Uterus (tissue), 3 donors: ENCODE measurements at regions not wholly inside any gene's neighbourhood (a gene's known extent, or its start where the extent isn't known, plus 50 kb on each side); places are given as distances from the start of the nearest gene placed in this dataset.
"Not testable (repeated sequence)": the region's sequence is repeated elsewhere in the genome, so short reads cannot be mapped to it uniquely, and the experiment has no call there.

ENCODE experiments used
- DNase-seq, 2 donors: peaks; one replicate each; pipeline ENCODE4 v3.0.0-alpha.2; 2019 to 2020
- H3K27ac ChIP-seq, 2 donors: fragments of 200-600 bp; sonication (generic); 1 replicate in 1 of 2; 2 replicates in 1 of 2; pipeline ENCODE4 v1.5.1; 2016 to 2018
- H3K27me3 ChIP-seq, 2 donors: fragments of 200-600 bp; sonication (generic); one replicate each; pipeline ENCODE4 v1.5.1; 2018 to 2019; ENCODE audit warnings: control low read depth in 1 of 2
- H3K36me3 ChIP-seq, 2 donors: fragments of 200-600 bp; sonication (generic); one replicate each; pipeline ENCODE4 v1.5.1; 2019; ENCODE audit warnings: control low read depth in 1 of 2
- H3K4me1 ChIP-seq, 2 donors: fragments of 200-600 bp; sonication (generic); one replicate each; pipeline ENCODE4 v1.5.1; 2018 to 2019; ENCODE audit warnings: control low read depth in 1 of 2
- H3K4me3 ChIP-seq, 2 donors: fragments of 200-600 bp; sonication (generic); 1 replicate in 1 of 2; 2 replicates in 1 of 2; pipeline ENCODE4 v1.5.1; 2018 to 2019; ENCODE audit warnings: mild to moderate bottlenecking in 1 of 2
- H3K9me3 ChIP-seq, 2 donors: fragments of 200-600 bp; sonication (generic); one replicate each; pipeline ENCODE4 v1.5.1; 2019; ENCODE audit warnings: control low read depth in 1 of 2
- POLR2A ChIP-seq, 2 donors: fragments of 450-650 bp; IDR thresholded peaks; one replicate each; pipeline ENCODE4 v1.6.1; 2016; ENCODE audit warnings: antibody characterized with exemption in 2 of 2, mild to moderate bottlenecking in 1 of 2, moderate library complexity in 1 of 2
- intact Hi-C: fragments of 100-400 bp; cut with DNase I; formaldehyde crosslinking; loops from one replicate; pipeline ENCODE4 v1.15.1; 2023; ENCODE audit warnings: low total_unique reads
- TF ChIP-seq, protein P1 (sequence below), 4 experiments: fragments of 200-600 bp in 2 of 4; fragments of 450-650 bp in 2 of 4; sonication (generic) in 2 of 4; IDR thresholded peaks; one replicate each; pipeline ENCODE4 v1.5.1; 2016 to 2019; ENCODE audit warnings: antibody characterized with exemption in 4 of 4, mild to moderate bottlenecking in 2 of 4, moderate library complexity in 1 of 4
- donor health status: DM: yes; HTN: yes; CAD: no.

DNA sequence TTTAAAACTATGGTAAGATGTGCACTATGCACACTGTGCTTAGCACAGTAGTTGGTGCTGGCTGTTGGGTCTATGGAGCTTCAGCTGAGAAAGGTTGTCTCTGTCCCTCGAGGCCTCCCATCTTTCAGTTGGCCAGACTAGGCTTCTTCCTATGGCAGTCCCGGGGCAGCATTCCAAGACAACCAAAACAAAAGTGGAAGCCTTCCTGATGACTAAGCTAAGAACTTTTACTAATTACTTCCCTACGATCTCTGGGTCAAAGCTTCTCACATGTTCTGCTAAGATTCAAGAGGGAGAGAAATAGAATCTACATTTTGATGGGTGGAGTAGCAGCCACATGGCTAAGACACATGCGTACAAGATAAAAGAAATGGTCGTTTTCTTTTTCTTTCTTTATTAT, 342.8 kb downstream of the TUSC7 start:
- no peaks in the 10 kb centered on the region for H3K9me3 ChIP-seq
- H3K4me3 ChIP-seq, result no peak overlapping the region
- no peaks in the 10 kb centered on the region for H3K4me1 ChIP-seq
- no peaks in the 10 kb centered on the region for H3K27me3 ChIP-seq
- H3K36me3 ChIP-seq, result no peaks in the 10 kb centered on the region
- H3K27ac ChIP-seq, result no peak overlapping the region
- intact Hi-C loops, result no loop called here
- no peak for TF ChIP-seq POLR2A (IDR thresholded peaks at IDR 0.05)
- TF ChIP-seq, protein P1, sequence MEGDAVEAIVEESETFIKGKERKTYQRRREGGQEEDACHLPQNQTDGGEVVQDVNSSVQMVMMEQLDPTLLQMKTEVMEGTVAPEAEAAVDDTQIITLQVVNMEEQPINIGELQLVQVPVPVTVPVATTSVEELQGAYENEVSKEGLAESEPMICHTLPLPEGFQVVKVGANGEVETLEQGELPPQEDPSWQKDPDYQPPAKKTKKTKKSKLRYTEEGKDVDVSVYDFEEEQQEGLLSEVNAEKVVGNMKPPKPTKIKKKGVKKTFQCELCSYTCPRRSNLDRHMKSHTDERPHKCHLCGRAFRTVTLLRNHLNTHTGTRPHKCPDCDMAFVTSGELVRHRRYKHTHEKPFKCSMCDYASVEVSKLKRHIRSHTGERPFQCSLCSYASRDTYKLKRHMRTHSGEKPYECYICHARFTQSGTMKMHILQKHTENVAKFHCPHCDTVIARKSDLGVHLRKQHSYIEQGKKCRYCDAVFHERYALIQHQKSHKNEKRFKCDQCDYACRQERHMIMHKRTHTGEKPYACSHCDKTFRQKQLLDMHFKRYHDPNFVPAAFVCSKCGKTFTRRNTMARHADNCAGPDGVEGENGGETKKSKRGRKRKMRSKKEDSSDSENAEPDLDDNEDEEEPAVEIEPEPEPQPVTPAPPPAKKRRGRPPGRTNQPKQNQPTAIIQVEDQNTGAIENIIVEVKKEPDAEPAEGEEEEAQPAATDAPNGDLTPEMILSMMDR (IDR thresholded peaks at IDR 0.05), result no peak
- no peak for DNase-seq

- no peak for TF ChIP-seq POLR2A (IDR thresholded peaks at IDR 0.05)
- TF ChIP-seq, protein P1 (IDR thresholded peaks at IDR 0.05), result no peak
- Histone ChIP-seq H3K4me3 (no peak overlapping the region), H3K27me3 (no peaks in the 10 kb centered on the region), H3K27ac (no peak overlapping the region), H3K36me3 (no peaks in the 10 kb centered on the region), H3K4me1 (no peaks in the 10 kb centered on the region), H3K9me3 (no peaks in the 10 kb centered on the region)
- intact Hi-C loops, result no loop called here
- no peak for DNase-seq
Observed at GRCh38 chr3:117054556-117054955, 345.0 kb downstream of the TUSC7 start.

DNA sequence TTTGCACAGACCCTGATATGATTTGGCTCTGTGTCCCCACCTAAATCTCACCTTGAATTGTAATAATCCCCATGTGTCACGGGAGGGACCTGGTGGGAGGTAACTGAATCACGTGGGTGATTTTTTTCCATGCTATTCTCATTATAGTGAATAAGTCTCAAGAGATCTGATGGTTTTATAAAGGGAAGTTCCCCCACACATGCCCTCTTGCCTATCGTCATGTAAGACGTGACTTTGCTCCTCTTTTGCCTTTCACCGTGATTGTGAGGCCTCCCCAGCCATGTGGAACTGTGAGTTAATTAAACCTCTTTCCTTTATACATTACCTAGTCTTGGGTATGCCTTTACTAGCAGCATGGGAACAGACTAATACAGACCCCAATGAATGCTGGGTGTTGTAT, 347.4 kb downstream of the TUSC7 start:
- H3K27me3 ChIP-seq, H3K36me3 ChIP-seq, H3K4me1 ChIP-seq, DNase-seq, H3K4me3 ChIP-seq, intact Hi-C loops, H3K9me3 ChIP-seq, H3K27ac ChIP-seq: not testable (repeated sequence)

- intact Hi-C loops, result no loop called here
- H3K36me3 ChIP-seq, result no peaks in the 10 kb centered on the region
- H3K4me3 ChIP-seq, result no peak overlapping the region
- H3K27ac ChIP-seq, result no peak overlapping the region
- no peaks in the 10 kb centered on the region for H3K9me3 ChIP-seq
- H3K27me3 ChIP-seq, result no peaks in the 10 kb centered on the region
- no peak for DNase-seq
- H3K4me1 ChIP-seq, result no peaks in the 10 kb centered on the region
- TF ChIP-seq POLR2A (IDR thresholded peaks at IDR 0.05), result no peak
- TF ChIP-seq, protein P1 (IDR thresholded peaks at IDR 0.05), result peak in 3 of 4 experiments; percentile 13 to 40 (median 31)
Observed at GRCh38 chr3:117059067-117059955, 349.7 kb downstream of the TUSC7 start.

- H3K27me3 ChIP-seq, result no peaks in the 10 kb centered on the region
- no peak overlapping the region for H3K27ac ChIP-seq
- H3K9me3 ChIP-seq, result no peaks in the 10 kb centered on the region
- intact Hi-C loops, result no loop called here
- no peak for DNase-seq
- no peak overlapping the region for H3K4me3 ChIP-seq
- TF ChIP-seq POLR2A (IDR thresholded peaks at IDR 0.05), result no peak
- TF ChIP-seq, protein P1 (IDR thresholded peaks at IDR 0.05), result no peak
- no peaks in the 10 kb centered on the region for H3K4me1 ChIP-seq
- no peaks in the 10 kb centered on the region for H3K36me3 ChIP-seq
Observed at GRCh38 chr3:117059956-117060270, 350.3 kb downstream of the TUSC7 start.
